Ovary (tissue), 7 donors: ENCODE measurements at regions not wholly inside any gene's neighbourhood (a gene's known extent, or its start where the extent isn't known, plus 50 kb on each side); places are given as distances from the start of the nearest gene placed in this dataset.
"Not testable (repeated sequence)": the region's sequence is repeated elsewhere in the genome, so short reads cannot be mapped to it uniquely, and the experiment has no call there.

Experiments
- DNase-seq, 5 donors: peaks; one replicate each; pipeline ENCODE4 v3.0.0-alpha.2; 2019 to 2020
- H3K27ac ChIP-seq, 2 donors: fragments of 200-600 bp; one replicate each; pipeline versions ENCODE4 v1.5.1 to v1.8.0; 2019 to 2022
- H3K27me3 ChIP-seq: fragments of 200-600 bp; one replicate; pipeline ENCODE4 v1.8.0; 2022
- H3K36me3 ChIP-seq: fragments of 200-600 bp; sonication (generic); one replicate; pipeline ENCODE4 v1.5.1; 2019
- H3K4me1 ChIP-seq: one replicate; pipeline ENCODE4 v1.8.1; 2013; ENCODE audit warnings: mild to moderate bottlenecking, moderate library complexity; ENCODE audit not compliant: insufficient read depth
- H3K4me3 ChIP-seq: fragments of 200-600 bp; sonication (generic); one replicate; pipeline ENCODE4 v1.5.1; 2017
- H3K9me3 ChIP-seq, 2 donors: fragments of 200-600 bp in 1 of 2; sonication (generic) in 1 of 2; one replicate each; pipeline versions ENCODE4 v1.5.1 to v1.8.1; 2013 to 2019; ENCODE audit warnings: mild to moderate bottlenecking in 1 of 2, moderate library complexity in 1 of 2
- EP300 ChIP-seq: sonication (generic); formaldehyde crosslinking; IDR thresholded peaks from one replicate; pipeline ENCODE4 v1.6.1; 2017; ENCODE audit warnings: antibody characterized with exemption
- POLR2A ChIP-seq: fragments of 450-650 bp; IDR thresholded peaks from one replicate; pipeline ENCODE4 v1.6.1; 2017; ENCODE audit warnings: antibody characterized with exemption, mild to moderate bottlenecking, moderate library complexity
- WGBS, 3 donors: extraction: QIAGEN DNeasy Blood & Tissue Kit in 1 of 3; methylation state at CpG; one replicate each; pipeline versions ENCODE4 v1.1.5 to v1.1.7; 2013 to 2017; 5-methylcytosine and 5-hydroxymethylcytosine counted together
- intact Hi-C, 4 donors: fragments of 100-400 bp; cut with DNase I; formaldehyde crosslinking; loops; one replicate each; pipeline versions ENCODE4 v1.11.0 to v1.15.1; 2022 to 2023
- TF ChIP-seq, protein P1 (sequence below), 3 donors: fragments of 450-650 bp in 2 of 3; fragments of 200-600 bp in 1 of 3; IDR thresholded peaks; one replicate each; pipeline versions ENCODE4 v1.5.1 to v1.8.0; 2016 to 2022; ENCODE audit warnings: antibody characterized with exemption in 3 of 3, mild to moderate bottlenecking in 1 of 3
- donor health status: DM: no; HTN: no; CAD: no; lungs with moderate emphysema.
- donor health status: DM: no; HTN: no; CAD: no.
- donor health status: Bipolar disorder and iron deficiency.
- donor health status: DM: no; HTN: no; CAD: no.
- donor health status: DM: yes; HTN: yes; CAD: no.

DNA sequence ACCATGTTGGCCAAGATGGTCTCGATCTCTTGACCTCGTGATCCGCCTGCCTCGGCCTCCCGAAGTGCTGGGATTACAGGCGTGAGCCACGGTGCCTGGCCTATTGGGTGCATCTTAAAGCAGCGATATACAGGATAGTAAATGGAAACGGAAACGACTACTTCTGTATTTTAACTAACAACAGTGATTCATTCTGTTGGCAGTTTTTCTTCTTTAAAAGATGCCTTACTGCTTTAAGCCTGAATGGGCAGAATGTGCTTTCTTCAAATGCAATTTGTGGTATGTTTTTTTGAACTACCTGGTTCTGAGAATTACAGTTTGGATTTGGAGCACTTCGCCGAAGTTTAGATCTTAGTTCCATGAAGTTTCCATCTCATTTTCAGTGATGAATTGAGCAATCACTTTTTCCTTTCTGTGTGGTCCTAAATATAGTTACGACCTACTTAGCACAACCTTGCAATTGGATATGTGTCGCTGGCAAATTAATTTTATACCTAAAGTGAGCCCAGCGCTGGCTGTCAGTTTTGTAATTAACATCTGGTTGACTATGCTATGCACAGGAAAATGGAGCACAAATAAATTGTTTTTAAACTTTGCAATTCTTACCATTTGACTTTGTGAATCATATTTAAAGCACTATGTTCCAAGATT is 53.6 kb upstream of the EIF5 start:
- 55 to 65% (median 57%) methylated on average over 15 of the region's 15 CpGs for WGBS, 3 donors
- intact Hi-C loops, result loop anchor here in 2 of 4 donors (5.0 kb wide), 2 partner anchors 73 to 93 kb away; no protein-coding TSS in a partner anchor
- H3K36me3 ChIP-seq, result no peaks in the 10 kb centered on the region
- H3K4me1 ChIP-seq, result peaks cover 13% of the 10 kb centered on the region
- no peaks in the 10 kb centered on the region for H3K9me3 ChIP-seq
- TF ChIP-seq EP300, result no peak
- TF ChIP-seq, protein P1, sequence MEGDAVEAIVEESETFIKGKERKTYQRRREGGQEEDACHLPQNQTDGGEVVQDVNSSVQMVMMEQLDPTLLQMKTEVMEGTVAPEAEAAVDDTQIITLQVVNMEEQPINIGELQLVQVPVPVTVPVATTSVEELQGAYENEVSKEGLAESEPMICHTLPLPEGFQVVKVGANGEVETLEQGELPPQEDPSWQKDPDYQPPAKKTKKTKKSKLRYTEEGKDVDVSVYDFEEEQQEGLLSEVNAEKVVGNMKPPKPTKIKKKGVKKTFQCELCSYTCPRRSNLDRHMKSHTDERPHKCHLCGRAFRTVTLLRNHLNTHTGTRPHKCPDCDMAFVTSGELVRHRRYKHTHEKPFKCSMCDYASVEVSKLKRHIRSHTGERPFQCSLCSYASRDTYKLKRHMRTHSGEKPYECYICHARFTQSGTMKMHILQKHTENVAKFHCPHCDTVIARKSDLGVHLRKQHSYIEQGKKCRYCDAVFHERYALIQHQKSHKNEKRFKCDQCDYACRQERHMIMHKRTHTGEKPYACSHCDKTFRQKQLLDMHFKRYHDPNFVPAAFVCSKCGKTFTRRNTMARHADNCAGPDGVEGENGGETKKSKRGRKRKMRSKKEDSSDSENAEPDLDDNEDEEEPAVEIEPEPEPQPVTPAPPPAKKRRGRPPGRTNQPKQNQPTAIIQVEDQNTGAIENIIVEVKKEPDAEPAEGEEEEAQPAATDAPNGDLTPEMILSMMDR (IDR thresholded peaks at IDR 0.05), result no peak
- H3K4me3 ChIP-seq, result no peak overlapping the region
- no peaks in the 10 kb centered on the region for H3K27me3 ChIP-seq
- H3K27ac ChIP-seq, result no peak overlapping the region
- DNase-seq, result no peak

GRCh38 chr14:103281496-103282231 is 52.4 kb upstream of the EIF5 start:
- intact Hi-C loops, result loop anchor here in 2 of 4 donors (5.0 kb wide), 2 partner anchors 74 to 94 kb away; no protein-coding TSS in a partner anchor

GRCh38 chr14:103282309-103282708 is 51.7 kb upstream of the EIF5 start:
- peak in 2 of 5 donors; percentile 53 to 56 for DNase-seq
- H3K27ac ChIP-seq, H3K9me3 ChIP-seq, H3K27me3 ChIP-seq, H3K4me3 ChIP-seq, H3K36me3 ChIP-seq: not testable (repeated sequence)
- intact Hi-C loops, result loop anchor here in 2 of 4 donors (5.0 kb wide), 2 partner anchors 75 to 95 kb away; no protein-coding TSS in a partner anchor
- peaks cover 13% of the 10 kb centered on the region for H3K4me1 ChIP-seq
- 89 to 94% (median 93%) methylated on average over 17 of the region's 17 CpGs for WGBS, 3 donors

More at GRCh38 chr14:103281496-103282231, 52.4 kb upstream of the EIF5 start:
- 19 to 27% (median 27%) methylated on average over 11 of the region's 11 CpGs for WGBS, 3 donors
- no peak overlapping the region for H3K4me3 ChIP-seq
- DNase-seq, result peak; percentile 69 to 80 (median 76)
- no peak overlapping the region for H3K27ac ChIP-seq
- H3K4me1 ChIP-seq, result peaks cover 13% of the 10 kb centered on the region
- H3K27me3 ChIP-seq, result no peaks in the 10 kb centered on the region
- H3K36me3 ChIP-seq, result no peaks in the 10 kb centered on the region
- H3K9me3 ChIP-seq, result no peaks in the 10 kb centered on the region
- TF ChIP-seq, protein P1 (IDR thresholded peaks at IDR 0.05), result peak in 2 of 3 donors; percentile 35 to 79
- no peak for TF ChIP-seq EP300

GRCh38 chr14:103282932-103283331 is 51.1 kb upstream of the EIF5 start:
- H3K27me3 ChIP-seq, result no peaks in the 10 kb centered on the region
- H3K4me3 ChIP-seq, result no peak overlapping the region
- no peak for DNase-seq

More at GRCh38 chr14:103282932-103283331, 51.1 kb upstream of the EIF5 start:
- H3K27ac ChIP-seq, result no peak overlapping the region
- H3K9me3 ChIP-seq, result no peaks in the 10 kb centered on the region
- WGBS, 3 donors, result 82 to 92% (median 85%) methylated on average over 5 of the region's 5 CpGs
- intact Hi-C loops, result loop anchor here in 2 of 4 donors (5.0 kb wide), 2 partner anchors 76 to 96 kb away; no protein-coding TSS in a partner anchor
- no peaks in the 10 kb centered on the region for H3K36me3 ChIP-seq
- peaks cover 13% of the 10 kb centered on the region for H3K4me1 ChIP-seq
- TF ChIP-seq, protein P1 (IDR thresholded peaks at IDR 0.05), result no peak
- TF ChIP-seq POLR2A (no peak), EP300 (no peak)
